Astrocyte (in vitro differentiated cells and primary cell): ENCODE measurements at regions not wholly inside any gene's neighbourhood (a gene's known extent, or its start where the extent isn't known, plus 50 kb on each side); places are given as distances from the start of the nearest gene placed in this dataset.

Experiments used
- DNase-seq: peaks from one replicate; pipeline ENCODE4 v3.0.0-alpha.2; 2010; ENCODE audit warnings: low read depth
- FAIRE-seq: peaks from 2 replicates; lab custom pipeline; 2011; peaks lifted over from hg19 to GRCh38; lab: Jason Lieb, UNC
- H2AFZ ChIP-seq: 2 replicates; pipeline ENCODE4 v1.6.0; 2012; ENCODE audit warnings: low read depth, low read length, inconsistent platforms
- H3K27ac ChIP-seq: 2 replicates; pipeline ENCODE4 v1.5.1; 2011; ENCODE audit warnings: low read depth, low read length, inconsistent platforms
- H3K27me3 ChIP-seq: 2 replicates; pipeline ENCODE4 v1.6.0; 2011; ENCODE audit warnings: low read length, inconsistent platforms; ENCODE audit not compliant: insufficient read depth
- H3K36me3 ChIP-seq: 2 replicates; pipeline ENCODE4 v1.5.1; 2011; ENCODE audit warnings: low read length, inconsistent platforms; ENCODE audit not compliant: insufficient read depth
- H3K4me1 ChIP-seq: 2 replicates; pipeline ENCODE4 v1.5.1; 2011; ENCODE audit warnings: low read length, inconsistent platforms; ENCODE audit not compliant: insufficient read depth
- H3K4me2 ChIP-seq: 2 replicates; pipeline ENCODE4 v1.6.0; 2012; ENCODE audit warnings: low read length, inconsistent platforms
- H3K4me3 ChIP-seq: 2 replicates; pipeline ENCODE4 v1.5.1; 2011; ENCODE audit warnings: low read depth, mild to moderate bottlenecking, low read length, inconsistent platforms; ENCODE audit not compliant: insufficient read depth
- H3K79me2 ChIP-seq: 2 replicates; pipeline ENCODE4 v1.6.0; 2012; ENCODE audit warnings: mild to moderate bottlenecking, low read length, inconsistent platforms; ENCODE audit not compliant: insufficient read depth
- H3K9ac ChIP-seq: 2 replicates; pipeline ENCODE4 v1.6.0; 2012; ENCODE audit warnings: mild to moderate bottlenecking, low read length, inconsistent platforms
- H3K9me3 ChIP-seq: 2 replicates; pipeline ENCODE4 v1.5.1; 2012; ENCODE audit warnings: low read depth, mild to moderate bottlenecking, low read length, inconsistent platforms; ENCODE audit not compliant: insufficient read depth
- H4K20me1 ChIP-seq: 2 replicates; pipeline ENCODE4 v1.6.0; 2012; ENCODE audit warnings: low read length, inconsistent platforms; ENCODE audit not compliant: insufficient read depth
- H3K27ac Mint-ChIP-seq: one replicate; pipeline ENCODE4 v1.8.0; 2021; ENCODE audit warnings: mild to moderate bottlenecking, mixed read lengths; ENCODE audit not compliant: unreplicated experiment
- H3K27me3 Mint-ChIP-seq: one replicate; pipeline ENCODE4 v1.8.0; 2021; ENCODE audit warnings: low read depth, mixed read lengths; ENCODE audit not compliant: unreplicated experiment
- H3K36me3 Mint-ChIP-seq: one replicate; pipeline ENCODE4 v1.8.0; 2021; ENCODE audit warnings: low read depth, mixed read lengths; ENCODE audit not compliant: unreplicated experiment
- H3K4me1 Mint-ChIP-seq: one replicate; pipeline ENCODE4 v1.8.0; 2021; ENCODE audit warnings: low read depth, mixed read lengths; ENCODE audit not compliant: unreplicated experiment
- H3K4me3 Mint-ChIP-seq: one replicate; pipeline ENCODE4 v1.8.0; 2021; ENCODE audit warnings: mild to moderate bottlenecking, moderate library complexity, mixed read lengths; ENCODE audit not compliant: unreplicated experiment
- H3K9me3 Mint-ChIP-seq: one replicate; pipeline ENCODE4 v1.8.0; 2021; ENCODE audit warnings: mild to moderate bottlenecking, mixed read lengths; ENCODE audit not compliant: unreplicated experiment
- CTCF ChIP-seq: IDR thresholded peaks from 2 replicates; pipeline ENCODE4 v1.5.1; 2011; ENCODE audit warnings: low read depth, mild to moderate bottlenecking, inconsistent platforms, low read length, moderate library complexity; ENCODE audit not compliant: insufficient read depth
- EZH2 ChIP-seq: IDR thresholded peaks from 2 replicates; pipeline ENCODE4 v1.6.1; 2012; ENCODE audit warnings: mild to moderate bottlenecking, low read length, inconsistent platforms; ENCODE audit not compliant: insufficient read depth

GRCh38 chr1:115233598-115233997 is 104.5 kb downstream of the NGF start:
- no peak overlapping the region for H3K9ac ChIP-seq
- FAIRE-seq (no peak), DNase-seq (no peak)
- H3K4me3 Mint-ChIP-seq = no peak overlapping the region
- TF ChIP-seq CTCF = no peak
- TF ChIP-seq EZH2 = no peak
- H3K36me3 ChIP-seq = no peaks in the 10 kb centered on the region
- no peaks in the 10 kb centered on the region for H4K20me1 ChIP-seq
- no peaks in the 10 kb centered on the region for H3K27me3 ChIP-seq
- peaks cover 4% of the 10 kb centered on the region for H3K9me3 ChIP-seq
- no peak overlapping the region for H3K27ac ChIP-seq
- H3K4me1 ChIP-seq = peaks cover 3% of the 10 kb centered on the region
- H3K27me3 Mint-ChIP-seq = no peaks in the 10 kb centered on the region
- no peak overlapping the region for H3K4me2 ChIP-seq
- no peaks in the 10 kb centered on the region for H3K79me2 ChIP-seq
- H3K9me3 Mint-ChIP-seq = peaks cover 6% of the 10 kb centered on the region
- H3K4me1 Mint-ChIP-seq = peaks cover 1% of the 10 kb centered on the region
- no peak overlapping the region for H2AFZ ChIP-seq
- no peak overlapping the region for H3K27ac Mint-ChIP-seq
- no peak overlapping the region for H3K4me3 ChIP-seq
- no peaks in the 10 kb centered on the region for H3K36me3 Mint-ChIP-seq

GRCh38 chr1:115230281-115230680 is 107.8 kb downstream of the NGF start:
- H3K4me3 Mint-ChIP-seq = no peak overlapping the region
- no peak for TF ChIP-seq CTCF
- no peak for TF ChIP-seq EZH2

GRCh38 chr1:115229016-115229415 is 109.0 kb downstream of the NGF start:
- no peak overlapping the region for H2AFZ ChIP-seq
- no peaks in the 10 kb centered on the region for H3K9me3 ChIP-seq
- FAIRE-seq (no peak), DNase-seq (no peak)
- no peaks in the 10 kb centered on the region for H3K79me2 ChIP-seq
- H3K9me3 Mint-ChIP-seq = peaks cover 2% of the 10 kb centered on the region
- H3K4me2 ChIP-seq = no peak overlapping the region
- no peak overlapping the region for H3K4me3 ChIP-seq
- H3K27ac ChIP-seq = no peak overlapping the region
- H3K4me3 Mint-ChIP-seq = no peak overlapping the region
- peaks cover 15% of the 10 kb centered on the region for H3K4me1 ChIP-seq
- no peak overlapping the region for H3K27ac Mint-ChIP-seq
- H3K9ac ChIP-seq = no peak overlapping the region
- no peaks in the 10 kb centered on the region for H3K36me3 Mint-ChIP-seq
- no peak for TF ChIP-seq EZH2
- no peak for TF ChIP-seq CTCF
- H3K27me3 ChIP-seq = no peaks in the 10 kb centered on the region
- H4K20me1 ChIP-seq = no peaks in the 10 kb centered on the region
- H3K4me1 Mint-ChIP-seq = peaks cover 3% of the 10 kb centered on the region
- H3K36me3 ChIP-seq = no peaks in the 10 kb centered on the region
- no peaks in the 10 kb centered on the region for H3K27me3 Mint-ChIP-seq

More at GRCh38 chr1:115230281-115230680, 107.8 kb downstream of the NGF start:
- FAIRE-seq (peak; percentile 20), DNase-seq (no peak)
- Histone ChIP-seq H3K4me3 (no peak overlapping the region), H3K27ac (no peak overlapping the region), H3K4me2 (no peak overlapping the region), H4K20me1 (no peaks in the 10 kb centered on the region), H3K27me3 (no peaks in the 10 kb centered on the region), H3K4me1 (peaks cover 15% of the 10 kb centered on the region), H3K9me3 (no peaks in the 10 kb centered on the region), H3K79me2 (no peaks in the 10 kb centered on the region), H3K9ac (no peak overlapping the region), H2AFZ (no peak overlapping the region), H3K36me3 (no peaks in the 10 kb centered on the region)
- Mint-ChIP-seq H3K9me3 (peaks cover 2% of the 10 kb centered on the region), H3K4me1 (no peaks in the 10 kb centered on the region), H3K36me3 (no peaks in the 10 kb centered on the region), H3K27ac (no peak overlapping the region), H3K27me3 (no peaks in the 10 kb centered on the region)
